ENCODE measurements at regions not wholly inside any gene's neighbourhood (a gene's known extent, or its start where the extent isn't known, plus 50 kb on each side); places are given as distances from the start of the nearest gene placed in this dataset.

DNA sequence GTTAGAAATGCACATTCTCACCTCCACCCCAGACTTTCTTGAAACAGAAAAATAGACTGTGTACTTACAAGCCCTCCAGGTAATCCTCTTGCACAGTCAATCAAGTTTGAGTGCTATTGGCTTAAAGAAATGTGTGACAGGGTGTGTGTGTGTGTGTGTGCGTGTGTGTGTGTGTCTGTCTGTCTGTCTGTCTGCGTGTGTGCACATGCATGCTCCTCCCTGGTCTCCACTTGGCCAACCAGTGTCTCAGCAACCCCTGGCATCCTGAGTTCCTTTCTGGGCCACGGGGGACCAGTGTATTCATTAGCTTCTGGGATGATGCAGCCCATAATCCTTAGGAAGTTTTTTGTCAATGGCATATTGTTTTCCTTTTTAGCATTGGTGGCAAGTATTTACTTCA is 128.8 kb upstream of the IL12A start:
- H3K4me3 ChIP-seq (ENCODE audit: control insufficient read depth, low read depth, low read length): no peak overlapping the region
- no peak for DNase-seq (ENCODE audit: low read depth)
- TF ChIP-seq, protein P1, sequence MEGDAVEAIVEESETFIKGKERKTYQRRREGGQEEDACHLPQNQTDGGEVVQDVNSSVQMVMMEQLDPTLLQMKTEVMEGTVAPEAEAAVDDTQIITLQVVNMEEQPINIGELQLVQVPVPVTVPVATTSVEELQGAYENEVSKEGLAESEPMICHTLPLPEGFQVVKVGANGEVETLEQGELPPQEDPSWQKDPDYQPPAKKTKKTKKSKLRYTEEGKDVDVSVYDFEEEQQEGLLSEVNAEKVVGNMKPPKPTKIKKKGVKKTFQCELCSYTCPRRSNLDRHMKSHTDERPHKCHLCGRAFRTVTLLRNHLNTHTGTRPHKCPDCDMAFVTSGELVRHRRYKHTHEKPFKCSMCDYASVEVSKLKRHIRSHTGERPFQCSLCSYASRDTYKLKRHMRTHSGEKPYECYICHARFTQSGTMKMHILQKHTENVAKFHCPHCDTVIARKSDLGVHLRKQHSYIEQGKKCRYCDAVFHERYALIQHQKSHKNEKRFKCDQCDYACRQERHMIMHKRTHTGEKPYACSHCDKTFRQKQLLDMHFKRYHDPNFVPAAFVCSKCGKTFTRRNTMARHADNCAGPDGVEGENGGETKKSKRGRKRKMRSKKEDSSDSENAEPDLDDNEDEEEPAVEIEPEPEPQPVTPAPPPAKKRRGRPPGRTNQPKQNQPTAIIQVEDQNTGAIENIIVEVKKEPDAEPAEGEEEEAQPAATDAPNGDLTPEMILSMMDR (conservative IDR thresholded peaks at IDR 0.05; ENCODE audit: control insufficient read depth, insufficient read depth, low read depth, low read length): no peak

DNA sequence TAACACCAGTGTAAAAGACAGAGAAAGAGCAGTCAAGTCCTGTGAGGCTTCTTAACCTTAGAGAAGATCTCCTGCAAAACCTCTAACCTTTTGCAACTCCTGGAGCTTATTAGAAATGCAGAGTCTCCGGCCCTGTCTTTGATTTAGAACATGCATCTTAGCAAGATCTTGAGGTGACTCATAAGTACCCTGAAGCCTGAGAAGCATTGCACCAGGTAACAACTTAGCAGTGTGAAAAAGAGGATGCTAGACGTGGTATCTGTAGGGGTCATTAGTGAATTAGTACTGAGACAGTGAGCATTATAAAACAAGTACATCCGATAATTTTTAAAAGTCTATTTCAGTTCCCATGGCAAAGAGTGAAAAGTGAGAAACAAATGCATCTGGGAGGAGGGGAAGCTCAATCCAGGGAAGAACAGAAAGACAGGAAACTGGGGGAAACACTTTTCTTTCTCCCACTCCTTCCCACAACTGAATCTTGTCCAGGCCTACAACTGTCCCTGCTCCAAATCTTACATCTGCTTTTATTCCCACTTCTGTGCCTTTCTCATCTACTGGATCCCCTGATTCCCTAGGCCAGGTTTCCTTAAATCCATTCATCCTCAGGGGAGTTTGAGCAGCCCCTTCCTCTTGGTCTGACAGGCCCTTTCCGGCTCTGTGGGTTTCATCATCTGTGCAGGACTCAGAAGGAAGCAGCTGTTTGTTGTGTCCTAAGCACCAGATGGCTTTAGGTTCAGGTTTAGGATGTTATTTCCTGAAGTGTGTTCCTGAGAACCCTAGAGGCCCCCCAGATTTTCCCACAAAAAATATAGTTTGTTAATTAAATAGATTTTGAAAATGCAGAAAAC is 128.1 kb upstream of the IL12A start:
- no peak overlapping the region for H3K4me3 ChIP-seq (ENCODE audit: control insufficient read depth, low read depth, low read length)
- no peak for DNase-seq (ENCODE audit: low read depth)
- TF ChIP-seq, protein P1 (conservative IDR thresholded peaks at IDR 0.05; ENCODE audit: control insufficient read depth, insufficient read depth, low read depth, low read length): no peak

DNA sequence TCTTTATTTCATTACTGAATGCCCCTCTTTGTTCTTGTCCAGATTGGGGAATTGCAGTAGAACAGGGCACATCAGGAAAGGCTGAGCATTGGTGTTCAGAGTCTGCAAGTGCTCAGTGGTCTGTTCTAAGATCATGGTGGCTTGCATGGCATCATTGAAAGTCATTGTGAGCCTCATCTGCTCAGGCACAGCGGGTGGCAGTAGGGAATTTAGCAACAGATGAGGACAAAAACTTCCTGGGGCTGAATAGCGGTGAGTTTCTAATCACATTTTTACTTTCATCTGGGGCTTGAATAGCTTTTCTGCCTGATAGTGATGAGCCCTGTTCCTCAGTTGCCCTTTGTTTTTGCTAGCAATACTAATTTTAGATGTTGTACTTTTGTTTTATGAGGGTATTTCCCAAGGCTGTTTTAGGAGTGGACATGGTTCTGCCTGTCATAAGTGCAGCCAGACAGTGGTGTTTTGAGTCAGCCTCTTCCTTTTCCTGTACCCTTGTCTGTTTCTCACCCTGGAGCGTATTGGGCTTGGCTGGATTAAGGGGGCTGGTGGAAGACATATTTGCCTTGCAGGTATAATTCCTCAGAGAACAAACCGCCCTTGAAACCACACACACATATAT is 127.2 kb upstream of the IL12A start:
- DNase-seq (ENCODE audit: low read depth): no peak
- H3K4me3 ChIP-seq (ENCODE audit: control insufficient read depth, low read depth, low read length): no peak overlapping the region

DNA sequence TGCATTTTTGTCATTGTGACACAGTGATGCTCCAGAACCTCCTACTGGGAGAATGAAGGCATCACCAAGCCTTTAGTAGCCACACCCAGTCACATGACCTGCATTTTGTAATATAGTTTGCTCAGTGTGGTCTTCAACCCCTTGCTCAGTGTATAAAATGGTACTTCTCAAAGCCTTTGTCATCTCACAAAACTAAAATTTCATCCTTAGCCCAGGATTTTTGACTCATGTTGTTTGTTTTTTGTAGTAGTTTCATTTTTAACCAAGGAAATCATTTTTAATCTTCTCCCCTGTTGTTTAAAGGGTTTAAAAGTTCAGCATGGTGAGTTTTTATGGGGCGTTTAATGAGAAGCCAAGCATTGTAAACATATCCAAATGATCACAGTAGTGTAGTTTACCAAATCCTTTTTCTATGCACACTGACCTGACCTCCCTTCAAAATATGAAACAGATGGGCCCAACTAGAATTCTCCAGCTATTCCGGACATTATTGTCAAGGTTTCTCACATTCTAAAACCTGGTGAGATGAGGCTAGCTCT is 123.5 kb upstream of the IL12A start:
- DNase-seq (ENCODE audit: low read depth): peak; percentile 66
- no peak overlapping the region for H3K4me3 ChIP-seq (ENCODE audit: control insufficient read depth, low read depth, low read length)
- TF ChIP-seq, protein P1 (conservative IDR thresholded peaks at IDR 0.05; ENCODE audit: control insufficient read depth, insufficient read depth, low read depth, low read length): no peak

More for the DNA sequence above, 127.2 kb upstream of the IL12A start:
- TF ChIP-seq, protein P1 (conservative IDR thresholded peaks at IDR 0.05; ENCODE audit: control insufficient read depth, insufficient read depth, low read depth, low read length): no peak

DNA sequence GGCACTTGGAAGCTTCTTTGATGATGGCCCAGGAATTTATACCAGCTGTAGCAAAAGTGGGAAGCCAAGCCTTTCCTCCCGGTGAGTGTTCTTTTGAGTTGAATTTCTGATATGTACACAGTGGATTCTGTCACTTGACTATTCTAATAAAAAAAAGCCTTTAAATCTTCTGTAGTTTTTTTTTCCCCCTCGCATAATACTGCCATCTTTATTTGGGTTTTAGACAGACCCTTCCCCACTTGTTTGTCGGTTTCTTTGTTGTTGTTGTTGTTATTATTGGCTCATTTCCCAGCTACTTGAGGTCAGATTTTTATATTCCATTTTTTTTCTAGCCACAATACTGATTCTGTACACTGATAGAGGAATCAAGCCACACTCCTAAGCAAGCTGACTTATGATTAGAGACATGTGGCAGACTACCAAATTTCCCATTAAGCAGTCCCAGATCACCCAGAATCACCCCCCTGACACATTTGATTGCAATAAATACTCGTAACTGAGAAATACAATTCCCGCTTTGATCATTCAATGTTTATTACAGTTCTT is 122.4 kb upstream of the IL12A start:
- DNase-seq (ENCODE audit: low read depth): peak; percentile 44
- TF ChIP-seq, protein P1 (conservative IDR thresholded peaks at IDR 0.05; ENCODE audit: control insufficient read depth, insufficient read depth, low read depth, low read length): no peak
- no peak overlapping the region for H3K4me3 ChIP-seq (ENCODE audit: control insufficient read depth, low read depth, low read length)

DNA sequence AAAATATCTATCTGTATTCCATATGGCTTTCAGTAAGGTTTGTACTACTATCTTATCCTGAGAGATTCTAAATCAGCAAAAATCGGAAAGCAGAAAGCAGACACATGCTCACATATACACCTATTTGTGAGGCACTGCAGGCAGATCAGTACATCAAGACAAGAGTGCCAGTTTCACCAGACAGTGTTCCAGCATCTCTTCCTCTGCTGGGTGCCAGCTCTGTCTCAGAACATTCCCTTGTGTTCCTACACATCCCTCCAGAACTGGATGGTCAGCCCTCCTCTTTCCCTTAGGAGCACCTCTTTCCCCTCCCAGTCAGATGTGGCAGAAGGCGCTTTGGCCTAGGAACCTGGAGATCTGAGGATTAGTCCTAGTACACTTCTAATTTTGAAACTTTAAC is 121.3 kb upstream of the IL12A start:
- TF ChIP-seq, protein P1 (conservative IDR thresholded peaks at IDR 0.05; ENCODE audit: control insufficient read depth, insufficient read depth, low read depth, low read length): no peak
- DNase-seq (ENCODE audit: low read depth): no peak
- H3K4me3 ChIP-seq (ENCODE audit: control insufficient read depth, low read depth, low read length): no peak overlapping the region

Measured in fibroblast of mammary gland (primary cell).